Kidney (tissue), 13 donors: ENCODE measurements at regions not wholly inside any gene's neighbourhood (a gene's known extent, or its start where the extent isn't known, plus 50 kb on each side); places are given as distances from the start of the nearest gene placed in this dataset.

ENCODE experiments used
- DNase-seq, 5 donors: peaks; one replicate each; pipeline ENCODE4 v3.0.0-alpha.2; 2013 to 2020
- FAIRE-seq: peaks from 2 replicates; lab custom pipeline; 2012; peaks lifted over from hg19 to GRCh38; lab: Jason Lieb, UNC
- H3K27ac ChIP-seq, 2 donors: one replicate each; pipeline ENCODE4 v1.7.0; 2013; ENCODE audit warnings: low read depth in 2 of 2, low read length in 2 of 2, inconsistent platforms in 1 of 2
- H3K27me3 ChIP-seq: one replicate; pipeline ENCODE4 v1.7.1; 2013; ENCODE audit warnings: low read length, inconsistent platforms; ENCODE audit not compliant: control insufficient read depth, insufficient read depth
- H3K36me3 ChIP-seq, 3 donors: one replicate each; pipeline versions ENCODE4 v1.7.0 to v1.7.1; 2013; ENCODE audit warnings: low read length in 3 of 3, control low read depth in 1 of 3, inconsistent platforms in 1 of 3; ENCODE audit not compliant: insufficient read depth in 3 of 3, control insufficient read depth in 2 of 3
- H3K4me1 ChIP-seq, 3 donors: one replicate each; pipeline versions ENCODE4 v1.7.0 to v1.7.1; 2013; ENCODE audit warnings: low read length in 3 of 3, inconsistent platforms in 1 of 3, low read depth in 1 of 3; ENCODE audit not compliant: control insufficient read depth in 2 of 3, insufficient read depth in 2 of 3
- H3K4me3 ChIP-seq, 3 donors: one replicate each; pipeline versions ENCODE4 v1.7.0 to v1.8.1; 2013; ENCODE audit warnings: low read length in 3 of 3, control low read depth in 1 of 3, inconsistent platforms in 1 of 3
- H3K9ac ChIP-seq, 3 donors: one replicate each; pipeline versions ENCODE4 v1.7.0 to v1.7.1; 2013; ENCODE audit warnings: low read length in 3 of 3, control low read depth in 1 of 3, inconsistent platforms in 1 of 3
- H3K9me3 ChIP-seq, 3 donors: one replicate each; pipeline versions ENCODE4 v1.7.0 to v1.7.1; 2013; ENCODE audit warnings: low read length in 3 of 3, control low read depth in 1 of 3, inconsistent platforms in 1 of 3; ENCODE audit not compliant: control insufficient read depth in 2 of 3, insufficient read depth in 1 of 3
- intact Hi-C: fragments of 100-400 bp; cut with DNase I; formaldehyde crosslinking; loops from one replicate; pipeline ENCODE4 v1.11.1; 2022
- TF ChIP-seq, protein P1 (sequence below): IDR thresholded peaks from 3 replicates; pipeline ENCODE4 v1.5.1; 2012; ENCODE audit warnings: mild to moderate bottlenecking, moderate library complexity, borderline replicate concordance; ENCODE audit not compliant: insufficient read depth; ENCODE audit errors: extremely low read depth
- donor health status: control.
- donor health status: control.
- donor health status: control.
- donor health status: control.
- donor health status: control.
- donor health status: DM: yes; HTN: yes; CAD: no.
- donor health status: Normal renal cell carcinoma (clear cell type).

DNA sequence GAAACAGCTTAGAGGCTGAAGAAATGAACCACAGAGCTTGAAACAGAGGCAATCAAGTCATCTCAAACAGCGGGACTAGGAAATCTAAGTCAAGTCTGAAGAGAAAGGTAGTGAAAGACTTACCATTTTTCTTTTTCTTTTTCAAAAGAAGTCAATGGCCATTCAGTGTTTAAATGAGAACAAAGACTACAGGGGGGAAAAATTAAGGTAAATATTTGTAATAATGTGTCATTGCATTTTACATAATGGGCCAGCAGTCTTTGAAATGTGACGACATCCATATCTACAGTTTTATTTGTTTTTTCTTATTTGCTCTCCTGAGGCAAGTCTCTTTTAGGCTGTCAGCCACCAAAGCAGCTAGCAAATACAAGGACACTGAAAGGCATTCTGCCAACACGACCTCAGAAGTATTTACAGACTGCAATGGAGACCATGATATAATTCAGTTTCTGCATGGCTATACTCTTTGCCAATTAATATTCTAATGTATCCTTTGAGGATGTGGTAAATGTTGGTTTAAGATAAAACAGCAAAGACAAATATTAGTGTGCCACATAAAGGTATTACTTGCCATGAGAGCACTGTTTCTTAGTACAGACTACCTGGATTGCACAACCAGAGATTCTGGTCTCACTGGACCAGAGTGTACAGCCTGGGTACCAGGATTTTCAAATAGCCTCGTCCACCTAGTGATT lies 307.0 kb upstream of the THBS1 start:
- intact Hi-C loops: no loop called here
- Histone ChIP-seq H3K27ac (no peak overlapping the region), H3K4me3 (no peak overlapping the region), H3K36me3 (no peaks in the 10 kb centered on the region), H3K9me3 (no peaks in the 10 kb centered on the region), H3K9ac (no peak overlapping the region), H3K4me1 (no peaks in the 10 kb centered on the region), H3K27me3 (no peaks in the 10 kb centered on the region)
- FAIRE-seq: no peak
- TF ChIP-seq, protein P1, sequence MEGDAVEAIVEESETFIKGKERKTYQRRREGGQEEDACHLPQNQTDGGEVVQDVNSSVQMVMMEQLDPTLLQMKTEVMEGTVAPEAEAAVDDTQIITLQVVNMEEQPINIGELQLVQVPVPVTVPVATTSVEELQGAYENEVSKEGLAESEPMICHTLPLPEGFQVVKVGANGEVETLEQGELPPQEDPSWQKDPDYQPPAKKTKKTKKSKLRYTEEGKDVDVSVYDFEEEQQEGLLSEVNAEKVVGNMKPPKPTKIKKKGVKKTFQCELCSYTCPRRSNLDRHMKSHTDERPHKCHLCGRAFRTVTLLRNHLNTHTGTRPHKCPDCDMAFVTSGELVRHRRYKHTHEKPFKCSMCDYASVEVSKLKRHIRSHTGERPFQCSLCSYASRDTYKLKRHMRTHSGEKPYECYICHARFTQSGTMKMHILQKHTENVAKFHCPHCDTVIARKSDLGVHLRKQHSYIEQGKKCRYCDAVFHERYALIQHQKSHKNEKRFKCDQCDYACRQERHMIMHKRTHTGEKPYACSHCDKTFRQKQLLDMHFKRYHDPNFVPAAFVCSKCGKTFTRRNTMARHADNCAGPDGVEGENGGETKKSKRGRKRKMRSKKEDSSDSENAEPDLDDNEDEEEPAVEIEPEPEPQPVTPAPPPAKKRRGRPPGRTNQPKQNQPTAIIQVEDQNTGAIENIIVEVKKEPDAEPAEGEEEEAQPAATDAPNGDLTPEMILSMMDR: no peak
- DNase-seq: peak in 1 of 5 donors; percentile 34

DNA sequence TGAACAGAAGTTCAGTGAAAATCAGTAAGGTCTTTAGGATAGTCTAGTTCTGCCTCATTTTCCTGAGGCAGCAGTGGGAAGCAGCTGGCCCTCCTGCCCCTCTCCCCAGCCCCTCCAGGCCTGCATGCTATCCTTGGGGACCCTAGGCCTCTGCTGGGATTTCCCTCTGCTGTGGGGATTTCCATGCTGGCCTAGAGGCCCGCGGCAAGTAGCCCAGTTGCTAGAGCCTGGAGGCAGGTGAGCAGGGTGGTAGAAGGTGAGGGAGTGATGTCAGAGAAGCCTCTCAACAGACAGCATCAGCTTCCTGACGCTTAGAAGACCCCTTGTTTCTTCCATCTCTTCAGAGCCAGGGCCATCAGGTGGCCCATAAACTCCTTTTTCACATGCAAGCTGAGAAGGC lies 305.8 kb upstream of the THBS1 start:
- no peaks in the 10 kb centered on the region for H3K27me3 ChIP-seq
- no peak overlapping the region for H3K4me3 ChIP-seq
- no peaks in the 10 kb centered on the region for H3K36me3 ChIP-seq
- no peak overlapping the region for H3K27ac ChIP-seq
- FAIRE-seq (no peak), DNase-seq (no peak)
- H3K9ac ChIP-seq: no peak overlapping the region
- no peaks in the 10 kb centered on the region for H3K9me3 ChIP-seq
- TF ChIP-seq, protein P1: no peak
- H3K4me1 ChIP-seq: no peaks in the 10 kb centered on the region
- intact Hi-C loops: no loop called here

DNA sequence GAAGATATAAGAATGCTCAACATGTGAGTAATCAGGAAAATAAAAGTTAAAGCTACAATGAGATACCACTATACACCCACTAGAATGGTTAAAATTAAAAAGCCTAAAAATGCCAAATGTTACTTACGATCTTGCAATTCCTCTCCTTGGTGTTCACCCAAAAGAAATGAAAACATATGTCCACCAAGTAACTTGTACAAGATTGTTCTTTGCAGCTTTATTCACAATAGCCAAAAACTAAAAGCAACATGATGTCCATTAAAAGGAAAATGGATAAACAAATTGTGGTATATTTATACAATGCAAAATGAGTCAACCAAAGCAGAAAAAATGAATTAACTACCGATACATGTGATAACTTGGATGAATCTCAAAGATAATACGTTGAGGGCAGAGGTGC lies 301.6 kb upstream of the THBS1 start:
- Histone ChIP-seq H3K4me3 (no peak overlapping the region), H3K36me3 (no peaks in the 10 kb centered on the region), H3K27ac (no peak overlapping the region), H3K9me3 (no peaks in the 10 kb centered on the region), H3K27me3 (no peaks in the 10 kb centered on the region), H3K9ac (no peak overlapping the region), H3K4me1 (no peaks in the 10 kb centered on the region)
- intact Hi-C loops: no loop called here
- FAIRE-seq: no peak
- DNase-seq: no peak
- TF ChIP-seq, protein P1: no peak

DNA sequence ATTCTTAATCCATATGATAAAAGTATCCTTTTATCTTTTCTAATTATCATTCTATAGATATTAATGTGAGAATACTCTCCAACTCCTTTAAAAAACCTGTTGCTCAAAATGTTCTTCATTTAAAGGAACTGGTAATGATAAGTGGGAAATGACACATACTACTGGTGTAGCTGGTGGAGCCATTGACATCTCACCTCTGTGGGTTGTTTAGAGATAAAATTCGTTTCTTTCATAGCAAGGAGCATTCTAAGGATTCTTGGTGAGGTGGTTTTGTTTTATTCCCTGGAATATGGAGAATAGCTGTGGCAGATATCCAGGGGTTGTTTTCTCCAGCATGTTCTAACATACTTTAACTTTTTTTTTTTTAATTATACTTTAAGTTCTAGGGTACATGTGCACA lies 299.8 kb upstream of the THBS1 start:
- no peaks in the 10 kb centered on the region for H3K4me1 ChIP-seq
- DNase-seq (no peak), FAIRE-seq (no peak)
- no peak overlapping the region for H3K4me3 ChIP-seq
- H3K27me3 ChIP-seq: no peaks in the 10 kb centered on the region
- H3K36me3 ChIP-seq: no peaks in the 10 kb centered on the region
- no peaks in the 10 kb centered on the region for H3K9me3 ChIP-seq
- TF ChIP-seq, protein P1: no peak
- H3K9ac ChIP-seq: no peak overlapping the region
- intact Hi-C loops: no loop called here
- H3K27ac ChIP-seq: no peak overlapping the region
